Fibroblast of lung (primary cell): ENCODE measurements at regions not wholly inside any gene's neighbourhood (a gene's known extent, or its start where the extent isn't known, plus 50 kb on each side); places are given as distances from the start of the nearest gene placed in this dataset.

ENCODE experiments used
- EZH2 ChIP-seq: IDR thresholded peaks from 2 replicates; pipeline ENCODE4 v1.5.1; 2012; ENCODE audit warnings: low read length, control low read depth, mild to moderate bottlenecking; ENCODE audit errors: missing control alignments
- TF ChIP-seq, protein P1 (sequence below), 2 donors: IDR thresholded peaks in 1 of 2; conservative IDR thresholded peaks in 1 of 2; 1 replicate in 1 of 2; 2 replicates in 1 of 2; pipeline ENCODE4 v1.5.1; 2011 to 2012; ENCODE audit warnings: low read length in 2 of 2, control low read depth in 1 of 2, inconsistent platforms in 1 of 2, low read depth in 1 of 2, mild to moderate bottlenecking in 1 of 2

DNA sequence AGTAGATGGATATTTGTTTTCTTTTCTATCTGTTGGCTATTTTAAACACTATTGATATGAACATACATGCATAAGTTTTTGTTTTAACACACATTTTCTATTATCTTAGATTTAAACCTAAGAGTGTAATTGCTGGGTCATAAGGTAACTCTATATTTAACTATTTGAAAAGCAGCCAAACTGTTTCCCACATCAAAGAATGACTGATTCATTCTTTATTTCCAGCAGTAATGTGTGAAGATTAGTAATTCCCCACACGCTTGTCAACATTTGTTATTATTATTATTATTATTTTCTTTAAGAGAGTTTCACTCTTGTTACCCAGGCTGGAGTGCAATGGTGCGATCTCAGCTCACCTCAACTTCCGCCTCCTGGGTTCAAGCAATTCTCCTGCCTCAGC is 1495.8 kb downstream of the EFNA5 start:
- TF ChIP-seq, protein P1, sequence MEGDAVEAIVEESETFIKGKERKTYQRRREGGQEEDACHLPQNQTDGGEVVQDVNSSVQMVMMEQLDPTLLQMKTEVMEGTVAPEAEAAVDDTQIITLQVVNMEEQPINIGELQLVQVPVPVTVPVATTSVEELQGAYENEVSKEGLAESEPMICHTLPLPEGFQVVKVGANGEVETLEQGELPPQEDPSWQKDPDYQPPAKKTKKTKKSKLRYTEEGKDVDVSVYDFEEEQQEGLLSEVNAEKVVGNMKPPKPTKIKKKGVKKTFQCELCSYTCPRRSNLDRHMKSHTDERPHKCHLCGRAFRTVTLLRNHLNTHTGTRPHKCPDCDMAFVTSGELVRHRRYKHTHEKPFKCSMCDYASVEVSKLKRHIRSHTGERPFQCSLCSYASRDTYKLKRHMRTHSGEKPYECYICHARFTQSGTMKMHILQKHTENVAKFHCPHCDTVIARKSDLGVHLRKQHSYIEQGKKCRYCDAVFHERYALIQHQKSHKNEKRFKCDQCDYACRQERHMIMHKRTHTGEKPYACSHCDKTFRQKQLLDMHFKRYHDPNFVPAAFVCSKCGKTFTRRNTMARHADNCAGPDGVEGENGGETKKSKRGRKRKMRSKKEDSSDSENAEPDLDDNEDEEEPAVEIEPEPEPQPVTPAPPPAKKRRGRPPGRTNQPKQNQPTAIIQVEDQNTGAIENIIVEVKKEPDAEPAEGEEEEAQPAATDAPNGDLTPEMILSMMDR (conservative IDR thresholded peaks at IDR 0.05 in 1 of 2, IDR thresholded peaks at IDR 0.05 in 1 of 2; ENCODE audit: low read depth in 1 of 2, low read length in 2 of 2): no peak
- TF ChIP-seq EZH2: no peak
